Breast epithelium (tissue), 4 donors: ENCODE measurements at regions not wholly inside any gene's neighbourhood (a gene's known extent, or its start where the extent isn't known, plus 50 kb on each side); places are given as distances from the start of the nearest gene placed in this dataset.

Experiments used
- DNase-seq, 2 donors: peaks; one replicate each; pipeline ENCODE4 v3.0.0-alpha.2; 2019; ENCODE audit warnings: low spot score in 2 of 2
- H3K27ac ChIP-seq, 2 donors: fragments of 200-600 bp; sonication (generic) in 1 of 2; one replicate each; pipeline ENCODE4 v1.5.1; 2016 to 2019; ENCODE audit warnings: mild to moderate bottlenecking in 1 of 2
- H3K27me3 ChIP-seq, 2 donors: fragments of 200-600 bp; sonication (generic) in 1 of 2; one replicate each; pipeline versions ENCODE4 v1.5.1 to v1.6.0; 2017 to 2019; ENCODE audit warnings: control low read depth in 1 of 2, mild to moderate bottlenecking in 1 of 2
- H3K36me3 ChIP-seq: fragments of 200-600 bp; one replicate; pipeline ENCODE4 v1.5.1; 2019
- H3K4me1 ChIP-seq, 2 donors: fragments of 200-600 bp; sonication (generic); one replicate each; pipeline ENCODE4 v1.5.1; 2016 to 2019; ENCODE audit warnings: control low read depth in 1 of 2
- H3K4me3 ChIP-seq, 3 donors: fragments of 200-600 bp; sonication (generic); 1 replicate in 2 of 3; 2 replicates in 1 of 3; pipeline ENCODE4 v1.5.1; 2016 to 2019; ENCODE audit warnings: mild to moderate bottlenecking in 3 of 3, moderate library complexity in 2 of 3
- H3K9me3 ChIP-seq, 2 donors: fragments of 200-600 bp; sonication (generic) in 1 of 2; one replicate each; pipeline ENCODE4 v1.5.1; 2016 to 2019; ENCODE audit warnings: control low read depth in 1 of 2
- CTCF ChIP-seq, 3 donors: fragments of 450-650 bp; IDR thresholded peaks; one replicate each; pipeline ENCODE4 v1.5.1; 2016 to 2017; ENCODE audit warnings: antibody characterized with exemption in 3 of 3, mild to moderate bottlenecking in 3 of 3, moderate library complexity in 3 of 3
- POLR2A ChIP-seq: fragments of 450-650 bp; IDR thresholded peaks from one replicate; pipeline ENCODE4 v1.6.1; 2016; ENCODE audit warnings: antibody characterized with exemption, mild to moderate bottlenecking, moderate library complexity
- POLR2AphosphoS5 ChIP-seq, 3 donors: sonication (generic); formaldehyde crosslinking; IDR thresholded peaks; one replicate each; pipeline ENCODE4 v1.6.1; 2017; ENCODE audit warnings: antibody characterized with exemption in 3 of 3
- intact Hi-C: fragments of 100-400 bp; cut with DNase I; formaldehyde crosslinking; loops from one replicate; pipeline ENCODE4 v1.15.1; 2023; ENCODE audit warnings: low total_unique reads

- Histone ChIP-seq H3K27ac (no peak overlapping the region), H3K9me3 (no peaks in the 10 kb centered on the region), H3K36me3 (no peaks in the 10 kb centered on the region), H3K4me1 (no peaks in the 10 kb centered on the region), H3K4me3 (no peak overlapping the region), H3K27me3 (peaks cover 0 to 4% of the 10 kb centered on the region in 2 donors)
- TF ChIP-seq CTCF (IDR thresholded peaks at IDR 0.05), result no peak
- TF ChIP-seq POLR2AphosphoS5 (IDR thresholded peaks at IDR 0.05), result no peak
- no peak for TF ChIP-seq POLR2A
- no peak for DNase-seq
- intact Hi-C loops, result no loop called here
Measured at GRCh38 chr11:116093481-116094270, 589.5 kb upstream of the CADM1 start.

- Histone ChIP-seq H3K27ac (no peak overlapping the region), H3K27me3 (peaks cover 0 to 4% of the 10 kb centered on the region in 2 donors), H3K9me3 (no peaks in the 10 kb centered on the region), H3K36me3 (no peaks in the 10 kb centered on the region), H3K4me1 (no peaks in the 10 kb centered on the region), H3K4me3 (no peak overlapping the region)
- no peak for TF ChIP-seq POLR2AphosphoS5 (IDR thresholded peaks at IDR 0.05)
- no peak for TF ChIP-seq POLR2A
- TF ChIP-seq CTCF (IDR thresholded peaks at IDR 0.05), result no peak
- intact Hi-C loops, result no loop called here
- no peak for DNase-seq
Measured at GRCh38 chr11:116093065-116093464, 588.9 kb upstream of the CADM1 start.

GRCh38 chr11:116086426-116086825, 582.2 kb upstream of the CADM1 start:
- no peaks in the 10 kb centered on the region for H3K9me3 ChIP-seq
- intact Hi-C loops, result no loop called here
- TF ChIP-seq POLR2AphosphoS5 (IDR thresholded peaks at IDR 0.05), result no peak
- no peak for TF ChIP-seq POLR2A
- no peak for TF ChIP-seq CTCF (IDR thresholded peaks at IDR 0.05)

GRCh38 chr11:116085031-116085635, 580.9 kb upstream of the CADM1 start:
- no peak for TF ChIP-seq POLR2AphosphoS5 (IDR thresholded peaks at IDR 0.05)
- TF ChIP-seq CTCF (IDR thresholded peaks at IDR 0.05), result no peak
- TF ChIP-seq POLR2A, result no peak
- Histone ChIP-seq H3K27ac (no peak overlapping the region), H3K27me3 (peaks cover 0 to 3% of the 10 kb centered on the region in 2 donors), H3K4me3 (no peak overlapping the region), H3K9me3 (no peaks in the 10 kb centered on the region), H3K36me3 (no peaks in the 10 kb centered on the region), H3K4me1 (no peaks in the 10 kb centered on the region)
- intact Hi-C loops, result no loop called here
- no peak for DNase-seq

More at GRCh38 chr11:116086426-116086825, 582.2 kb upstream of the CADM1 start:
- DNase-seq, result no peak
- Histone ChIP-seq H3K27ac (no peak overlapping the region), H3K27me3 (peaks cover 0 to 3% of the 10 kb centered on the region in 2 donors), H3K36me3 (no peaks in the 10 kb centered on the region), H3K4me1 (no peaks in the 10 kb centered on the region), H3K4me3 (no peak overlapping the region)

GRCh38 chr11:116084511-116084910, 580.3 kb upstream of the CADM1 start:
- Histone ChIP-seq H3K27me3 (peaks cover 0 to 3% of the 10 kb centered on the region in 2 donors), H3K4me1 (no peaks in the 10 kb centered on the region), H3K9me3 (no peaks in the 10 kb centered on the region), H3K4me3 (no peak overlapping the region), H3K36me3 (no peaks in the 10 kb centered on the region), H3K27ac (no peak overlapping the region)
- TF ChIP-seq POLR2A (no peak), POLR2AphosphoS5 (IDR thresholded peaks at IDR 0.05) (no peak), CTCF (IDR thresholded peaks at IDR 0.05) (no peak)
- DNase-seq, result no peak
- intact Hi-C loops, result no loop called here
